Cardiac muscle cell (in vitro differentiated cells and primary cell): ENCODE measurements at regions not wholly inside any gene's neighbourhood (a gene's known extent, or its start where the extent isn't known, plus 50 kb on each side); places are given as distances from the start of the nearest gene placed in this dataset.

Experiments
- DNase-seq, 2 donors: peaks; one replicate each; pipeline versions ENCODE4 v3.0.0 to v3.0.0-alpha.2; 2010 to 2017; ENCODE audit warnings: low read depth in 1 of 2, low spot score in 1 of 2
- H3K27ac ChIP-seq: fragments of 200-600 bp; sonication (generic); 2 replicates; pipeline ENCODE4 v1.5.1; 2016
- H3K27me3 ChIP-seq: fragments of 200-600 bp; sonication (generic); 2 replicates; pipeline ENCODE4 v1.6.0; 2016; ENCODE audit warnings: control low read depth
- H3K36me3 ChIP-seq: fragments of 200-600 bp; sonication (generic); 2 replicates; pipeline ENCODE4 v1.5.1; 2016; ENCODE audit warnings: control low read depth
- H3K4me1 ChIP-seq: fragments of 200-600 bp; sonication (generic); 2 replicates; pipeline ENCODE4 v1.8.1; 2017; ENCODE audit warnings: low read depth, mild to moderate bottlenecking, mixed run types
- H3K4me3 ChIP-seq: fragments of 200-600 bp; sonication (generic); 2 replicates; pipeline ENCODE4 v1.5.1; 2016; ENCODE audit warnings: mild to moderate bottlenecking
- H3K9me3 ChIP-seq: fragments of 200-600 bp; sonication (generic); 2 replicates; pipeline ENCODE4 v1.5.1; 2017; ENCODE audit warnings: low read depth, mild to moderate bottlenecking, control low read depth
- CTCF ChIP-seq: IDR thresholded peaks from 2 replicates; pipeline ENCODE4 v1.5.1; 2012; ENCODE audit warnings: low read depth, mild to moderate bottlenecking, low read length

GRCh38 chr2:53174539-53174938 lies 593.1 kb upstream of the CHAC2 start:
- no peak overlapping the region for H3K27ac ChIP-seq
- DNase-seq: no peak
- TF ChIP-seq CTCF: no peak

GRCh38 chr2:53173698-53174455 lies 593.7 kb upstream of the CHAC2 start:
- TF ChIP-seq CTCF: no peak
- H3K9me3 ChIP-seq: no peaks in the 10 kb centered on the region
- no peaks in the 10 kb centered on the region for H3K4me1 ChIP-seq
- H3K27me3 ChIP-seq: no peaks in the 10 kb centered on the region
- DNase-seq: no peak
- no peak overlapping the region for H3K27ac ChIP-seq
- H3K36me3 ChIP-seq: no peaks in the 10 kb centered on the region
- H3K4me3 ChIP-seq: no peak overlapping the region

More at GRCh38 chr2:53174539-53174938, 593.1 kb upstream of the CHAC2 start:
- Histone ChIP-seq H3K4me1 (no peaks in the 10 kb centered on the region), H3K27me3 (no peaks in the 10 kb centered on the region), H3K9me3 (no peaks in the 10 kb centered on the region), H3K36me3 (no peaks in the 10 kb centered on the region), H3K4me3 (no peak overlapping the region)

GRCh38 chr2:53173091-53173490 lies 594.5 kb upstream of the CHAC2 start:
- no peaks in the 10 kb centered on the region for H3K9me3 ChIP-seq
- no peak for TF ChIP-seq CTCF
- no peaks in the 10 kb centered on the region for H3K4me1 ChIP-seq
- no peak for DNase-seq
- no peak overlapping the region for H3K27ac ChIP-seq
- no peak overlapping the region for H3K4me3 ChIP-seq
- H3K27me3 ChIP-seq: no peaks in the 10 kb centered on the region
- H3K36me3 ChIP-seq: no peaks in the 10 kb centered on the region

GRCh38 chr2:53170466-53170865 lies 597.1 kb upstream of the CHAC2 start:
- Histone ChIP-seq H3K4me3 (no peak overlapping the region), H3K4me1 (no peaks in the 10 kb centered on the region), H3K27ac (no peak overlapping the region), H3K36me3 (no peaks in the 10 kb centered on the region), H3K27me3 (no peaks in the 10 kb centered on the region), H3K9me3 (no peaks in the 10 kb centered on the region)
- no peak for DNase-seq
- TF ChIP-seq CTCF: no peak

- Histone ChIP-seq H3K4me3 (no peak overlapping the region), H3K36me3 (no peaks in the 10 kb centered on the region), H3K9me3 (no peaks in the 10 kb centered on the region), H3K27me3 (no peaks in the 10 kb centered on the region), H3K27ac (no peak overlapping the region), H3K4me1 (no peaks in the 10 kb centered on the region)
- no peak for TF ChIP-seq CTCF
- DNase-seq: no peak
These were observed 600.4 kb upstream of the CHAC2 start for GRCh38 chr2:53167227-53167626.
